Fibroblast of lung (primary cell): ENCODE measurements at regions not wholly inside any gene's neighbourhood (a gene's known extent, or its start where the extent isn't known, plus 50 kb on each side); places are given as distances from the start of the nearest gene placed in this dataset.

Experiments used
- CTCF ChIP-seq, 2 donors: IDR thresholded peaks in 1 of 2; conservative IDR thresholded peaks in 1 of 2; 1 replicate in 1 of 2; 2 replicates in 1 of 2; pipeline ENCODE4 v1.5.1; 2011 to 2012; ENCODE audit warnings: low read length in 2 of 2, control low read depth in 1 of 2, inconsistent platforms in 1 of 2, low read depth in 1 of 2, mild to moderate bottlenecking in 1 of 2
- EZH2 ChIP-seq: IDR thresholded peaks from 2 replicates; pipeline ENCODE4 v1.5.1; 2012; ENCODE audit warnings: low read length, control low read depth, mild to moderate bottlenecking; ENCODE audit errors: missing control alignments

DNA sequence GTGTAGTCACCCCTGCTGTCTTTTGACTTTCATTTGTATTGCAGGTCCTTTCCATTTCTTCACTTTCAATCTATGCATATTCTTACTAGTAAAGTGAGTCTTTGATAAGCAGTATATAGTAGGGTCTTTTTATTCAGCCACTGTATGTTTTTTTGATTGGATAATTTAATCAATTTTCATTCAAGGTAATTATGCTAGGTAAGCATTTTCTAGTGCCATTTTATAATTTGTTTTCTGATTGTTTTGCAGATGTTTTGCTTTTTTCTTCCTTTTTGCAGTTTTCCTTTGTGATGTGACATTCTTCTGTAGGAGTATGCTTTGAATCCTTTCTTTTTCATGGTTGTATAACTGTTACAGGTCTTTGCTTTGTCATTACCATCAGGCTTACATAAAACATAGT, 504.3 kb upstream of the GBE1 start:
- TF ChIP-seq CTCF (conservative IDR thresholded peaks at IDR 0.05 in 1 of 2, IDR thresholded peaks at IDR 0.05 in 1 of 2; ENCODE audit: low read depth in 1 of 2, low read length in 2 of 2) (no peak), EZH2 (no peak)
